ENCODE measurements at regions not wholly inside any gene's neighbourhood (a gene's known extent, or its start where the extent isn't known, plus 50 kb on each side); places are given as distances from the start of the nearest gene placed in this dataset.

DNA sequence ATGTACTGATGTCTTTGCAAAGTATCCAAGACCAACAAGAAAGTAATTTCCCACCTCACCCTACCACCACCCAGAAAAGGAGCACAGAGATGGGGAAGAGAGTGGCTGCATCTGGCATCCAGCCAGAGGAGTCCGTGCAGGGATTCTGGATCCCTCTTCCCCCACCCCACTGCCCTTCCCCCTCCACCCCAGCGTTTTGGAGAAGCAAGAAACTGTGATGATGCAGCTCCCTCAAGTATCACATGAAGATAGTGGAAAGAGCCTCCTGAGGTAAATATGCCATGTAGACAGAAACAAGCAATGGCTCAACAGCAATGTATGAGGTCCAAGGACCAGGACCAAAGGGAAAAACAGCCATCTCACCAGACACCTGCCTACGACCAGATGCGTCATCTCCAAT, 153.8 kb downstream of the DEPDC1B start:
- ChIA-PET CTCF (no interaction called here), POLR2A (no interaction called here)
- TF ChIP-seq, protein P1, sequence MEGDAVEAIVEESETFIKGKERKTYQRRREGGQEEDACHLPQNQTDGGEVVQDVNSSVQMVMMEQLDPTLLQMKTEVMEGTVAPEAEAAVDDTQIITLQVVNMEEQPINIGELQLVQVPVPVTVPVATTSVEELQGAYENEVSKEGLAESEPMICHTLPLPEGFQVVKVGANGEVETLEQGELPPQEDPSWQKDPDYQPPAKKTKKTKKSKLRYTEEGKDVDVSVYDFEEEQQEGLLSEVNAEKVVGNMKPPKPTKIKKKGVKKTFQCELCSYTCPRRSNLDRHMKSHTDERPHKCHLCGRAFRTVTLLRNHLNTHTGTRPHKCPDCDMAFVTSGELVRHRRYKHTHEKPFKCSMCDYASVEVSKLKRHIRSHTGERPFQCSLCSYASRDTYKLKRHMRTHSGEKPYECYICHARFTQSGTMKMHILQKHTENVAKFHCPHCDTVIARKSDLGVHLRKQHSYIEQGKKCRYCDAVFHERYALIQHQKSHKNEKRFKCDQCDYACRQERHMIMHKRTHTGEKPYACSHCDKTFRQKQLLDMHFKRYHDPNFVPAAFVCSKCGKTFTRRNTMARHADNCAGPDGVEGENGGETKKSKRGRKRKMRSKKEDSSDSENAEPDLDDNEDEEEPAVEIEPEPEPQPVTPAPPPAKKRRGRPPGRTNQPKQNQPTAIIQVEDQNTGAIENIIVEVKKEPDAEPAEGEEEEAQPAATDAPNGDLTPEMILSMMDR (IDR thresholded peaks at IDR 0.05; ENCODE audit: insufficient read depth in 1 of 2, low read depth in 1 of 2, low read length in 1 of 2, severe bottlenecking in 1 of 2, unreplicated experiment in 1 of 2), result no peak
- H3K36me3 ChIP-seq (ENCODE audit: control insufficient read depth, insufficient read depth, low read length), result no peaks in the 10 kb centered on the region
- H3K27me3 ChIP-seq (replicated peaks; ENCODE audit: control insufficient read depth, insufficient read depth, low read length), result no peaks in the 10 kb centered on the region
- H3K36me3 Mint-ChIP-seq (ENCODE audit: insufficient read depth, unreplicated experiment), result no peaks in the 10 kb centered on the region
- intact Hi-C loops (cut with micrococcal nuclease; ENCODE audit: unreplicated experiment), result no loop called here
- H3K4me3 ChIP-seq (ENCODE audit: low read depth, low read length), result no peak overlapping the region
- no peaks in the 10 kb centered on the region for H3K27me3 Mint-ChIP-seq (ENCODE audit: insufficient read depth, unreplicated experiment)
- no peak for DNase-seq
- no peak overlapping the region for H3K27ac Mint-ChIP-seq (ENCODE audit: unreplicated experiment)
- H3K4me3 Mint-ChIP-seq (ENCODE audit: unreplicated experiment), result no peak overlapping the region
- peaks cover 15% of the 10 kb centered on the region; the same call in 1 of the 2 replicates for H3K4me1 ChIP-seq
- peaks cover 17% of the 10 kb centered on the region for H3K4me1 Mint-ChIP-seq (ENCODE audit: low read depth, unreplicated experiment)
- H3K9me3 ChIP-seq, result no peaks in the 10 kb centered on the region
- BruUV-seq (replicated peaks), result no TSS peak
- no peaks in the 10 kb centered on the region for H3K9me3 Mint-ChIP-seq (ENCODE audit: unreplicated experiment)

DNA sequence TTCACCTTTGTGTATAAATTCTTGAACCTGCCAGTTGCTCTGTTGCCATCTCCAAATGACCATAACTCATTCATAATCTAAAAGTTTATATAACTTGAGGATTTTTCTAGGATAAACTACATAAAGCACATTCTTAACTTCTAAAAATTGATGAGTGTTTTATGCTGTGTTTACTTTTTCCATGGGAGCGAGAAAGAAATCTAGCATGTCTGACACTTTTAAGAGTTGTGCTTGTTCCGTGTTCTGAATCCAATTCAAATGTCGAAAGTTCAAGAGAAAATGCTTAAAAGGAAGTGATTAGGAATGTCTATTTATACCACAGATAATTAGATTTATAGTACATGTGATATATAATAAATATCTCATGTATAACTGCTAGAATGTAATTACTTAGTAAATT, 154.4 kb downstream of the DEPDC1B start:
- intact Hi-C loops (cut with micrococcal nuclease; ENCODE audit: unreplicated experiment), result no loop called here
- ChIA-PET POLR2A (no interaction called here), CTCF (no interaction called here)
- Mint-ChIP-seq H3K9me3 (ENCODE audit: unreplicated experiment) (no peaks in the 10 kb centered on the region), H3K4me3 (ENCODE audit: unreplicated experiment) (no peak overlapping the region), H3K4me1 (ENCODE audit: low read depth, unreplicated experiment) (peaks cover 17% of the 10 kb centered on the region), H3K27ac (ENCODE audit: unreplicated experiment) (no peak overlapping the region), H3K27me3 (ENCODE audit: insufficient read depth, unreplicated experiment) (no peaks in the 10 kb centered on the region), H3K36me3 (ENCODE audit: insufficient read depth, unreplicated experiment) (no peaks in the 10 kb centered on the region)
- H3K9me3 ChIP-seq, result no peaks in the 10 kb centered on the region
- no peak for DNase-seq
- no TSS peak for BruUV-seq (replicated peaks)
- H3K27me3 ChIP-seq (replicated peaks; ENCODE audit: control insufficient read depth, insufficient read depth, low read length), result no peaks in the 10 kb centered on the region
- no peaks in the 10 kb centered on the region for H3K36me3 ChIP-seq (ENCODE audit: control insufficient read depth, insufficient read depth, low read length)
- peaks cover 15% of the 10 kb centered on the region; the same call in 1 of the 2 replicates for H3K4me1 ChIP-seq
- no peak overlapping the region for H3K4me3 ChIP-seq (ENCODE audit: low read depth, low read length)
- TF ChIP-seq, protein P1 (IDR thresholded peaks at IDR 0.05; ENCODE audit: insufficient read depth in 1 of 2, low read depth in 1 of 2, low read length in 1 of 2, severe bottlenecking in 1 of 2, unreplicated experiment in 1 of 2), result no peak

DNA sequence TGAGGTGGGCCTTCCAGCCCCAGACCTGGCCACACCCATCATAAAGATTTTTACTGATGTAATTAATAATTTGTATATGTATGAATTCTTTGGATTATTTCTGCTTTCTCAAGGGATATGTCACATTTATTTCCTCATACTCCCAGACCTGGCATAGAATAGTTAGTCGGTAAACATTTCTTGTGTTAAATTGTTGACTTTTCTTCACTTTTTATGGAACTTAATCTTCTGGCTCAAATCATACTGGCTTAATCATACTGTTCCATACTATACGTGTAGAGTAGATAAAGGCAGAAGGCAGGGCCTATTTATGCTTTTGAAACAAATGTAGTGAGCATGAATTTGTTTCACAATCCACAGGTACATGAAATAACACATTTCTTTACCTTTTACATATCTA, 155.8 kb downstream of the DEPDC1B start:
- no peaks in the 10 kb centered on the region for H3K36me3 Mint-ChIP-seq (ENCODE audit: insufficient read depth, unreplicated experiment)
- no peaks in the 10 kb centered on the region for H3K9me3 ChIP-seq
- no TSS peak for BruUV-seq (replicated peaks)
- intact Hi-C loops (cut with micrococcal nuclease; ENCODE audit: unreplicated experiment), result no loop called here
- TF ChIP-seq, protein P1 (IDR thresholded peaks at IDR 0.05; ENCODE audit: insufficient read depth in 1 of 2, low read depth in 1 of 2, low read length in 1 of 2, severe bottlenecking in 1 of 2, unreplicated experiment in 1 of 2), result no peak
- ChIA-PET CTCF (no interaction called here), POLR2A (no interaction called here)
- H3K4me3 ChIP-seq (ENCODE audit: low read depth, low read length), result no peak overlapping the region
- H3K27me3 Mint-ChIP-seq (ENCODE audit: insufficient read depth, unreplicated experiment), result peaks cover 3% of the 10 kb centered on the region
- DNase-seq, result no peak
- no peak overlapping the region for H3K27ac Mint-ChIP-seq (ENCODE audit: unreplicated experiment)
- no peaks in the 10 kb centered on the region for H3K27me3 ChIP-seq (replicated peaks; ENCODE audit: control insufficient read depth, insufficient read depth, low read length)
- peaks cover 17% of the 10 kb centered on the region for H3K4me1 Mint-ChIP-seq (ENCODE audit: low read depth, unreplicated experiment)
- peaks cover 15% of the 10 kb centered on the region; the same call in 1 of the 2 replicates for H3K4me1 ChIP-seq
- H3K9me3 Mint-ChIP-seq (ENCODE audit: unreplicated experiment), result no peaks in the 10 kb centered on the region
- H3K4me3 Mint-ChIP-seq (ENCODE audit: unreplicated experiment), result no peak overlapping the region
- H3K36me3 ChIP-seq (ENCODE audit: control insufficient read depth, insufficient read depth, low read length), result no peaks in the 10 kb centered on the region
